ENCODE measurements at regions not wholly inside any gene's neighbourhood (a gene's known extent, or its start where the extent isn't known, plus 50 kb on each side); places are given as distances from the start of the nearest gene placed in this dataset.
A peak's percentile ranks its signal among the peaks of the same experiment; 100 is the strongest.

DNA sequence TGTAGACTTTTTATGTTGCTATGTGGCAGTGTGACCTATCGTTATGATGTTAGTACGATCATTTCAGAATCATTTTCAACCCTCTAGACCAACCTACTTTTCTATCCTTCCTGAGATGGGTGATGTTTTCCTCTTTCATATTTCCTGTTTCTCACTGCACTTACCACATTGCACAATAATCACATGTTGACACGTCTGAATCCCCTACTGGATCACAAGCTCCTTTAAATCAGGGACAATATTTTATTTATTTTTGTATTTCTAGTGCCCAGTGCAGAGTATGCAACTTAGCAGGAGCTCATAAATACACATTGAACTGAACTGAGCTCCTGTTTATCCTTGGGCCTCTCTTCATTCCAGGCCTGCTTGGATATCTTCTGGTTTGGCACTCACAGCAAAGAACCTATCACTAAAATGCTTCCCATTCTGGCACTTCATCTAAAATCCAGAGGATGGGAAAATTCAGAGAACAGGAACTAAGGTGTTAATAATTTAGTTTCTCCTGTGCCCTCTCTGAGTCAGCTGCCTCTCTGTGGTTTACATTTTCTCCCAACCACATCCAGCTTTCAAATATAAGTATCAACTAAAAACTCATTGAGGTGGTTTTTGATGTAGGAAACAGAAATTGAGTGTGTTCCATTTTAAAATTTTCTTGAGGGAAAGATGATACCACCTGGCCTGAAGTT lies 69.4 kb upstream of the DYRK2 start:
- dilution Hi-C loops (cut with HindIII; ENCODE audit: low sequenced_read_pairs, unreplicated experiment) (no loop called here), intact Hi-C loops (cut with micrococcal nuclease) (no loop called here), in situ Hi-C loops (cut with MboI; ENCODE audit: low sequenced_read_pairs) (no loop called here)
- no CpG with 5 or more reads among the region's 3 CpGs for WGBS, 2 experiments (ENCODE audit: extremely low coverage in 2 of 2, insufficient read length in 1 of 2)
- Histone ChIP-seq H4K5ac (ENCODE audit: low read depth, low read length) (no peak overlapping the region), H4K8ac (ENCODE audit: low read depth in 2 of 2, low read length in 2 of 2) (no peak overlapping the region), H2BK120ac (ENCODE audit: low read depth, low read length) (no peak overlapping the region), H3K36me3 (ENCODE audit: control insufficient read depth, insufficient read depth, low read length) (no peaks in the 10 kb centered on the region), H3K9me1 (ENCODE audit: insufficient read depth, low read length) (no peaks in the 10 kb centered on the region), H4K91ac (ENCODE audit: insufficient read depth, low read depth, low read length) (no peak overlapping the region), H4K20me1 (ENCODE audit: insufficient read depth, low read length) (no peaks in the 10 kb centered on the region), H2AFZ (replicated peaks; ENCODE audit: low read length, poor library complexity) (no peak overlapping the region), H2AK5ac (ENCODE audit: low read depth, low read length) (no peak overlapping the region), H3K14ac (replicated peaks; ENCODE audit: low read depth, low read length) (no peak overlapping the region), H2BK5ac (ENCODE audit: low read depth, low read length, poor library complexity, severe bottlenecking) (no peak overlapping the region), H2AK9ac (replicated peaks; ENCODE audit: low read depth, low read length, poor library complexity) (no peak overlapping the region), H3K23ac (ENCODE audit: low read depth, low read length) (no peak overlapping the region), H3K4me3 (ENCODE audit: insufficient read depth, low read depth, low read length) (no peak overlapping the region), H3K18ac (ENCODE audit: low read depth, low read length) (no peak overlapping the region), H3K79me1 (ENCODE audit: low read depth in 1 of 2, low read length in 2 of 2) (no peaks in the 10 kb centered on the region), H3K4me1 (ENCODE audit: control insufficient read depth, insufficient read depth, low read length) (no peaks in the 10 kb centered on the region), H3K4ac (ENCODE audit: low read depth, low read length) (no peak overlapping the region), H3K56ac (ENCODE audit: extremely low read depth, insufficient read depth, low read length) (no peak overlapping the region), H3K4me2 (ENCODE audit: low read depth, low read length) (no peak overlapping the region), H3K9ac (ENCODE audit: low read depth, low read length) (no peak overlapping the region), H3K27me3 (ENCODE audit: control insufficient read depth, insufficient read depth, low read length) (no peaks in the 10 kb centered on the region; the same call in 1 of the 2 replicates), H2BK20ac (ENCODE audit: low read depth, low read length) (no peak overlapping the region), H3K27ac (ENCODE audit: insufficient read depth, low read length) (no peak overlapping the region), H3K9me3 (ENCODE audit: control insufficient read depth, insufficient read depth, low read length) (no peaks in the 10 kb centered on the region), H2BK15ac (ENCODE audit: low read depth, low read length) (no peak overlapping the region)
- no peak for ATAC-seq (ENCODE audit: low read depth)
- ChIA-PET CTCF (no interaction called here), POLR2A (ENCODE audit: unreplicated experiment) (no interaction called here)
- no TSS peak for BruUV-seq (replicated peaks)
- TF ChIP-seq FOS (IDR thresholded peaks at IDR 0.05; ENCODE audit: low read depth, low read length), result no peak
- TF ChIP-seq CEBPB (IDR thresholded peaks at IDR 0.05; ENCODE audit: low read depth, low read length), result peak; percentile 63
- no peak for TF ChIP-seq RAD21 (IDR thresholded peaks at IDR 0.05; ENCODE audit: low read length)
- no peak for DNase-seq
